ENCODE measurements at regions not wholly inside any gene's neighbourhood (a gene's known extent, or its start where the extent isn't known, plus 50 kb on each side); places are given as distances from the start of the nearest gene placed in this dataset.
"Not testable (repeated sequence)": the region's sequence is repeated elsewhere in the genome, so short reads cannot be mapped to it uniquely, and the experiment has no call there.

DNA sequence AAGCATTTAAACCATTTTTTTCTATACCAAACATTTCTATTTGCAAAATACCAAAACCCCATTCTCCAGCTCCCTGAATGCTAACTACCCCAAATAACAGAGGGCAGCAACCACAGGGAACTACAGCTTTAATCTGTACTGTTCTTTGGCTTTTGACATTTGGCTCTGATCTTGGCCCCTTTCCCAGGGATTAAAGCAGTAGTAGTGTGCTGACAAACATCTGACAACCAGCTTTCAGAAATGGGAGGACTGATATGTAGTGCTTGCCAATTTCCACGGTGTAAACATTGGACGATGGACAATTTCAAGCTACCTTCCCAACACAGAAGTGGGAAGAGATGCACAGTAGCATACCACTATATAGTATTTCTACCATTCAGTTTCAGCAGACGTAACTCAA is 88.4 kb upstream of the TEAD1 start:
- no peak for DNase-seq

- DNase-seq, result peak; percentile 77
Measured at GRCh38 chr11:12587333-12587991, 86.8 kb upstream of the TEAD1 start.

GRCh38 chr11:12591706-12592105 is 82.5 kb upstream of the TEAD1 start:
- DNase-seq, result no peak

DNA sequence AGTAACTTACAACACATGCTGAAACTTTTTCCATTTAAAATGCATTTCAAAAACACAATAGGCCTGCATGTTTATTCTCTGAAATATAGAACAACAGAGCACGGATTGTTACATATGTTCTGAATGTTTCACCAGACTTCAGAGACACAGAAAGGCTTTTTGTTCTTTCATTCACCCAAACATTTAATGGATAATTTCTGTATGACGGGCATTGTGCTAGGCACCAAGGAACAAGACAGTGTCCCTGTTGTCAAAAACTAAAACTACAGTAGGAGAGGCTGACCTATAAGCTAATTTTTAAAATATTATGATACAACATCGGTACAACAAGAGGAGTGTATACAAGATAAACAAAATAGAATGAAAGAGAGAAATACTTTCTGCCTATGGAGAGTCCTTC is 81.9 kb upstream of the TEAD1 start:
- no peak for DNase-seq

DNA sequence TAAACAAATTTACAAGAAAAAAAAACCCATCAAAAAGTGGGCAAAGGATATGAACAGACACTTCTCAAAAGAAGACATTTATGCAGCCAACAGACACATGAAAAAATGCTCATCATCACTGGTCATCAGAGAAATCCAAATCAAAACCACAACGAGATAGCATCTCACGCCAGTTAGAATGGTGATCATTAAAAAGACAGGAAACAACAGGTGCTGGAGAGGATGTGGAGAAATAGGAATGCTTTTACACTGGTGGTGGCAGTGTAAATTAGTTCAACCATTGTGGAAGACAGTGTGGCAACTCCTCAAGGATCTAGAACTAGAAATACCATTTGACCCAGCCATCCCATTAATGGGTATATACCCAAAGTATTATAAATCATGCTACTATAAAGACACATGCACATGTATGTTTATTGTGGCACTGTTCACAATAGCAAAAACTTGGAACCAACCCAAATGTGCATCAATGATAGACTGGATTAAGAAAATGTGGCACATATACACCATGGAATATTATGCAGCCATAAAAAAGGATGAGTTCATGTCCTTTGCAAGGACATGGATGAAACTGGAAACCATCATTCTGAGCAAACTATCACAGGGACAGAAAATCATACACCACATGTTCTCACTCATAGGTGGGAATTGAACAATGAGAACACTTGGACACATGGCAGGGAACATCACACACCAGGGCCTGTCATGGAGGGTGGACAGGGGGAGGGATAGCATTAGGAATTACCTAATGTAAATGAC is 79.0 kb upstream of the TEAD1 start:
- DNase-seq, result not testable (repeated sequence)

DNA sequence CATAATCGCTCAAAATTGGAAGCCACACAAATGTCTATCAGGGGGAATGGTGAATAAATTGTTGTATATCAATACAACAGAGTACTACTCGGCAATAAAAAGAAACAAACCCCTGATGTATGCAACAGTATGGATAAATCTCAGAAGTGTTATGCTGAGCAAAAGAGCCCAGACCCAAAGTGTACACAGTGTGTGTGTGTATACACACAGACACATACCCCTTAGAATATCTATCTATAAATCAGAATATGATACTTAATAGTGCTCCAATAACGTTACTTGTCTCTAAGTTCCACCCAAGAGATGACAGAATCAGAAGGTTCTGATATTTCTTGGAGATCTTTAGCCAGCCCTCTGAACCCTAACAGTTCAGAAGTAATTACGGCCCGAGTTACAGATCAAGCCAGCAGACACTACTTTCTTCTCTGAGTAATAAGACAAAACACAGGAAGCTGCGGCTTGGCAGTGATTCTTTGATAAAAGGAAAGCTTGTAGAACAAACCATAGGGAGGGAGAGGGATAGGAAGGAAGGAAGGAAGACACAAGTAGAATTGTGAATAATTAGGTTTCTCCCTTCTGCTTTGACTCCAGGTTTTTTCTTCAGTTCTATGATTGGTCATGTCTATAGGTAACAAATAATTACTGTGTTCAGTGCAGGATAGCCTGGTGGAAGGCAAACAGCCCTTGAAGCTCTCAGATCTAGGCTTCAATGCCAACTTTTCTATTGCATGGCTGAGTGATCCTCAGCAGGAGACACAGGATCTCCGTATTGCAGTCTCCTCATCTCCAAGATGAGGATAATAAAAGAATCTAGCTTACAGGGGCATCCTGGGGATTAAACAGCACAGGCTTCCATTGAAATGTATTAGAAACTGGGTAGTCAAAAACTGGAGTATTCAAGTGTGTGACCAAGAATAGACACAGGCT is 75.6 kb upstream of the TEAD1 start:
- DNase-seq, result peak; percentile 71

GRCh38 chr11:12599408-12600143 is 74.6 kb upstream of the TEAD1 start:
- DNase-seq, result no peak

- DNase-seq, result no peak
Measured at GRCh38 chr11:12600829-12601228, 73.4 kb upstream of the TEAD1 start.

DNA sequence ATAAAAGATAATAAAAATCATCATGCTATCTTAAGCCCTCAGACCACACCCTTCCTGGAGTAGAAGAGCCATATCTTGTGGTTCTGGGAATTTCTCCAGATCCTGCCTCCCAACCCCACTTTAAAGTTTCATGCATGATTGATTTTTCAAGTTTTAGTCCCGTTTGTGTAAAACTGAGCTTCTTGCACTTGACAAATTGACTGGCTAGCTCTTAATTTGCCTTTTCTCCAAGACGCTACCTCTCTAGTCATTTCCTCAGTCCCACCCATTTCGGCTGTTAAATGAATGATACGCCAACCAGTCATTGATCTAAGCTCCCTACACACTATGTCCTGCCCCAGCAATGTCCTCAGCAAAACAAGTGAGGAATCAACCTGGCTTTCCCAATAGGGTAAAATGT is 71.8 kb upstream of the TEAD1 start:
- peak; percentile 69 for DNase-seq

- DNase-seq, result no peak
Measured at GRCh38 chr11:12603143-12604088, 70.8 kb upstream of the TEAD1 start.

DNA sequence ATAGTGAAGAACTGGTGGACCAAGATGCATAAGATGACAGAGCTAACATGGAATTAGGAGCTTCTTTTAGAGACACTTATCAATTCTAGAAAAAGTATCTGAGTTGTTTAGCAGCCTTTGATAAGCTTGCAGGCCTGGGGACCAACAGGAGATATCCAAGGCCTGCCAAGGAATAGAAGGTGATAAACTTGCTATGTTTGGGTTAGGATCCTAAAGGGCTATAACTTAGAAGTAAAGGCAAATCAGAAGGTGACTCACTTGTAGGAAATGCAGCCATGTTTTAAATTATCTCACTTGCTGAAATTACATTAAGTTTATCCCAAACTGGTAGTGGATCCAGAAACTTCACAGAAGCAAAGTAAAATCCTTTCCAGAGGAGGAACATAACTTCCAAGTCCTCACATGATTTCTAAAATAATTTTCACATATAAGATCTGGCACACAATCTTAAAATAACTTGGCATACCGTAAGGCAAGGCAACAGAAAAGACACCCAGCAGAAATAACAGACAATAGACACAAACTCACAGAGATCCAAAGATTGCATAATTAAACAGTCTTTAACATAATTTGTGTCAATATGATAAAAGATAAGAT is 69.6 kb upstream of the TEAD1 start:
- peak; percentile 68 for DNase-seq

- peak; percentile 93 for DNase-seq
Measured at GRCh38 chr11:12606597-12606996, 67.6 kb upstream of the TEAD1 start.

- not testable (repeated sequence) for DNase-seq
Measured at GRCh38 chr11:12608678-12609077, 65.5 kb upstream of the TEAD1 start.

- no peak for DNase-seq
Measured at GRCh38 chr11:12611352-12611751, 62.9 kb upstream of the TEAD1 start.

GRCh38 chr11:12617632-12618031 is 56.6 kb upstream of the TEAD1 start:
- DNase-seq, result no peak

DNA sequence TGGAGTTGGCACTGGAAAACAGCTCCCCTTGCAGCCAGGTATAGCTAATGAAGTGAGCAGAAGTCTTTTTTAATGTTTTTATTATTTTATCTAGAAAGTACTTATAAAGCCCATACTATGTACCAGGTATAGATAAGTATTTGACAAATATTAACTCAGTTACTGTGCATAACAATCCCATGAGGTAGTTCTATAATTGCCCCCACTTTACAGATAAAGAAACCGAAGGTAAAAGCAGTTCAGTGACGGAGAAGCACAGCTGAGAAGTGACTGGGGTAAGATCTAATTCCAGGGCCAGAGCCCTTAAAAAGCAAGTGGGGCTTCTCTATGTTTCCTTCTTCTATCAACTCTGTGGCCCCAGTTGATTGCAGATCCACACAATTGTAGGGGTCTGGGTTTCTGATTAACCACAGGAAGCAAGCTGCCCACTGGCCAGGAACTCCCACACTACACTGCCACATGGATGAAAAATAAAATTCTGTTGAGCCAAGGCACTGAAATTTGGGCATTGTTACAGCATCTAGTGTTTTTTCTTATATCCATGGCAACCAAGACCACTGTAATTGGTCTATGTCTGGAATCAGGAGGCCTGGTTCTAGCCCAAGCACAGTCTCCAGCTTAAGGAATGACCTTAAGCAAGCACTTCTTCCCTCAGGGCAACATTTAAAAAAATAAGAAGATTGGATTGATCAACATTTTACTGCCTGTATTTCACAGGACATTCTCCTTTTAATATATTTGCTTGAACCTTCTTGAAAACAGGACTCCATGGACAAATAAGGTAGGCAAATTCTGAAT is 55.3 kb upstream of the TEAD1 start:
- no peak for DNase-seq

DNA sequence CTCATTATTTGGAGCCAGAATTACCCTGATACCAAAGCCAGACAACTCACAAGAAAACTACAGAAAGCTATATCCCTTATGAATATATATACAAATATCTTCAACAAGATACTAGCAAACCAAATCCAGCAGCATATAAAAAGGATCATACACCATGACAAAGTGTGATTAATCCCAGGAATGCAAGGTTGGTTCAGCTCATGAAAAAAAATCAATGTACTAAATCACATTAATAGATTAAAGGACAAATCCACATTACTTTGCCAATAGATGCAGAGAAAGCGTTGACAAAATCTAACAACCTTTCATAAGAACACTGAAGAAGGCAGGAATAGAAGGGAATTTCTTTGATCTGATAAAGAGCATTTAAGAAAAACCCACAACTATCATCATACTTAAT is 50.4 kb upstream of the TEAD1 start:
- DNase-seq, result no peak

Measured in fibroblast of skin of right quadriceps (primary cell).